ENCODE measurements at regions not wholly inside any gene's neighbourhood (a gene's known extent, or its start where the extent isn't known, plus 50 kb on each side); places are given as distances from the start of the nearest gene placed in this dataset.

- no peak for DNase-seq
These were observed 69.6 kb upstream of the FSTL4 start for GRCh38 chr5:133681896-133682295.

- no peak for DNase-seq
These were observed 68.7 kb upstream of the FSTL4 start for GRCh38 chr5:133680830-133681565.

- no peak for DNase-seq
These were observed 67.2 kb upstream of the FSTL4 start for GRCh38 chr5:133679534-133679933.

GRCh38 chr5:133675376-133676154 lies 63.2 kb upstream of the FSTL4 start:
- DNase-seq = no peak

GRCh38 chr5:133670336-133670735 lies 58.0 kb upstream of the FSTL4 start:
- DNase-seq = no peak

GRCh38 chr5:133669472-133669871 lies 57.1 kb upstream of the FSTL4 start:
- DNase-seq = no peak

- DNase-seq = no peak
These were observed 56.1 kb upstream of the FSTL4 start for GRCh38 chr5:133668458-133668857.

- no peak for DNase-seq
These were observed 54.9 kb upstream of the FSTL4 start for GRCh38 chr5:133667217-133667616.

- no peak for DNase-seq
These were observed 53.2 kb upstream of the FSTL4 start for GRCh38 chr5:133665571-133665970.

- no peak for DNase-seq
These were observed 52.1 kb upstream of the FSTL4 start for GRCh38 chr5:133664422-133664821.

GRCh38 chr5:133663397-133664054 lies 51.2 kb upstream of the FSTL4 start:
- DNase-seq = no peak

- no peak for DNase-seq
These were observed 50.2 kb upstream of the FSTL4 start for GRCh38 chr5:133662578-133662977.
